Nephron progenitor cell (in vitro differentiated cells): ENCODE measurements at regions not wholly inside any gene's neighbourhood (a gene's known extent, or its start where the extent isn't known, plus 50 kb on each side); places are given as distances from the start of the nearest gene placed in this dataset.

ENCODE experiments used
- DNase-seq: peaks from one replicate; pipeline ENCODE4 v3.0.0; 2021
- H3K27ac Mint-ChIP-seq: 2 replicates; pipeline ENCODE4 v1.8.0; 2021; ENCODE audit warnings: mild to moderate bottlenecking, moderate library complexity, mixed read lengths
- H3K27me3 Mint-ChIP-seq: 2 replicates; pipeline ENCODE4 v1.8.0; 2021; ENCODE audit warnings: mild to moderate bottlenecking, low read depth, mixed read lengths; ENCODE audit not compliant: poor library complexity
- H3K36me3 Mint-ChIP-seq: 2 replicates; pipeline ENCODE4 v1.8.0; 2021; ENCODE audit warnings: low read depth, mixed read lengths
- H3K4me1 Mint-ChIP-seq: 2 replicates; pipeline ENCODE4 v1.8.0; 2021; ENCODE audit warnings: mixed read lengths
- H3K4me3 Mint-ChIP-seq: 2 replicates; pipeline ENCODE4 v1.8.0; 2021; ENCODE audit warnings: mild to moderate bottlenecking, moderate library complexity, mixed read lengths
- H3K9me3 Mint-ChIP-seq: 2 replicates; pipeline ENCODE4 v1.8.0; 2021; ENCODE audit warnings: mild to moderate bottlenecking, moderate library complexity, mixed read lengths
- CTCF ChIP-seq: fragments of 200-600 bp; sonication (generic); IDR thresholded peaks from 2 replicates; pipeline ENCODE4 v1.5.0; 2021; ENCODE audit warnings: antibody characterized with exemption

DNA sequence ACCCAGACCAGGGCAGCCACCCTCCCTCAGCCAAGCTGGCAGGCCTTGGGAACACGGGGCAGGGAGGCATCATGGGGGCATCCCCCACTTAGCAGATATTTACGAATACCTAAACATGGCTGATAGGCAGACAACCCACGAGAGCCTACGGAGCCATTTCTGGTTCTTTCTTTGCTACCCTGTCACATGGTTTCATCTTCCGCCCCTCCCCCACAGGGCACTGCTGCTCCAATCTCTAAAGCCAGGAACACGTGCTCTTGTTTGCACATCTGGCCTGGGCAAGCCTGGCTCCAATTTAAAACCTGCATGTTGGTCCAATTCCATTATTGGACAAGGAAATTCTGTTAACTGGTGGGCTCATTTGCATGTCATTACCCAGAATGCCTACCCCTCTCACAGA lies 447.4 kb upstream of the NR2F2 start:
- DNase-seq, result peak; percentile 22
- H3K36me3 Mint-ChIP-seq, result no peaks in the 10 kb centered on the region
- H3K27ac Mint-ChIP-seq, result peak overlapping the region; percentile 37
- no peaks in the 10 kb centered on the region for H3K9me3 Mint-ChIP-seq
- peaks cover 3% of the 10 kb centered on the region for H3K27me3 Mint-ChIP-seq
- no peak overlapping the region for H3K4me3 Mint-ChIP-seq
- no peak for TF ChIP-seq CTCF
- peaks cover 41% of the 10 kb centered on the region for H3K4me1 Mint-ChIP-seq

GRCh38 chr15:95884276-95884675 lies 446.2 kb upstream of the NR2F2 start:
- TF ChIP-seq CTCF, result no peak
- Mint-ChIP-seq H3K4me1 (peaks cover 47% of the 10 kb centered on the region), H3K4me3 (peak overlapping the region; percentile 23), H3K27me3 (peaks cover 3% of the 10 kb centered on the region), H3K27ac (peak overlapping the region; percentile 87), H3K36me3 (no peaks in the 10 kb centered on the region), H3K9me3 (no peaks in the 10 kb centered on the region)
- DNase-seq, result peak; percentile 35

DNA sequence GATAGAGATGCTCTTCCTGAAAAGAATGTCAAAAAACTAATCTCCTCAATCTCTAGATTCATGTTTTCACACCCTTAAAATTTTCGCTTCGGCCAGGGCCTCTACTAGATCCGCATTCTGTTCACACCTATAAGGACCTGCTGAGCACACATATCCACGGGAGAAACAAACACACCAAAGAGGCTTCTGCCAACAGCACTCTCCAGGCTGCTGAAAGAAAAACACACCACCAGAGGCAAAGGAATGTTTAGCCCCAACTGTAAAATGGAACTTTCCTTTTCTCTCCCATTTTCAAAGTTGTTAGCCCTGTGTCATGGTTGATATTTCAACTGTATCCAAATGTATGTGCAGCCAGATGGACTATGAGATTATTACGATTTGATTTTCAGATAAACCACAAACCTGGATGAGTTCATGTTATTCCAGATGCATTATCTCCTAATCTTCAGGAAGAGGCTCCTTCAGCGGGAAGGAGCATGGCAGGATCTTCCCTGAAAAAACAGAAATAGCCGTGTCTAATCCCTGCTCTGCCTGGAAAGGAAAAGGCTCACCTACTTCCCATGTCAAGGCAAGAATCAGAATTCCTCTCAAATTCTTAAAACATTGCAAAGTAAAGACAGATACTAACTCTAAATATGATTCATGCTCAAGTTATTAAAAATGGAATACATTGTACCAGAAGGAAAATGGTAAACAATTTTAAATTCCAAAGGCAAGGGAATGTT lies 442.7 kb upstream of the NR2F2 start:
- no peak for DNase-seq
- Mint-ChIP-seq H3K4me1 (peaks cover 49% of the 10 kb centered on the region), H3K36me3 (peaks cover 15% of the 10 kb centered on the region), H3K27me3 (peaks cover 3% of the 10 kb centered on the region), H3K9me3 (peaks cover 10% of the 10 kb centered on the region), H3K27ac (peak overlapping the region; percentile 57), H3K4me3 (no peak overlapping the region)
- TF ChIP-seq CTCF, result no peak

DNA sequence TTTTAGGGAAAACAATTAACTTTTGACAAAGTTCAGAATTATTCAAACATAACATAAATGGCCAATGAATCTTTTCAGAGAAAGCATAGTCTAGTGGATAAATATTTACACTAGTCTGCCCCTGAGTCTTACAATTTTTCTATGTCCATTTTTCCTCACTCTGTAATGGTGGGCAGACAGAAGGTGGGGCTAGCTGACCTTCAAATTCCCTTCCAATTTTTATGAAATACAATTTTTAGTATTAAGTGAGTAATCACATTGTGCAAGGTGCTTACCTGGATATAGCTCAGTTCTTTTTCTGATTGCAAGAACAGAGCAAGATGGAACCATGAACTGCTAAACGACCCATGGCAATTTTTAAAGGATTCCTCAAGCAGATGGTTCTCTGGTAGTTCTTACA lies 441.7 kb upstream of the NR2F2 start:
- Mint-ChIP-seq H3K27ac (no peak overlapping the region), H3K36me3 (peaks cover 19% of the 10 kb centered on the region), H3K27me3 (peaks cover 3% of the 10 kb centered on the region), H3K9me3 (peaks cover 14% of the 10 kb centered on the region), H3K4me1 (peaks cover 45% of the 10 kb centered on the region), H3K4me3 (no peak overlapping the region)
- no peak for DNase-seq
- no peak for TF ChIP-seq CTCF

DNA sequence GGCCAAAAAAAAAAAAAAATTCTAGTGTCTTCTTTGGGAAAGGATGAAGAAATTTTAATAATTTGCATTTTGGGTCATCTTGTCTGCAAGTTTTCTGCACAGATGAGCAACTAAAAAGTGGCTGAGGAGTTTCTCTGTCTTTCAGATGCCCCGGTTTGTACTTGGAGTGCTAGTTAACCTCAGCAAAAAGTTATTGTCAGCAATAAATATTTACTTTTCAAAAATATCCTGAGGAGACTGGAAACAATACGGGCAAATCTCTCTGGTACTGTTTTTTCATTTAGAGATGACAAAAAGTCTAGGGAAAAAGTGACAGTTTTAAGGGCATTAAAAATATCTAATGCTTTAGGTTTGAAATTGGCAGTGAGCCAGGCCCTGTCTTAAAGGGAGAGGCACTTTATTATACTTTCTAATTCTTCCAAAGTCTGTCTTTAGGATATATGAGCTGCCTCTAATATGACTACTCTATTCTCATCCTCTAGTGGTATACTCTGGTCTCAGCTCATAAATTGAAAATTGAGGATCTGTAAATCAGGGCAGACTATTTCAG lies 436.0 kb upstream of the NR2F2 start:
- Mint-ChIP-seq H3K27ac (no peak overlapping the region), H3K27me3 (no peaks in the 10 kb centered on the region), H3K4me1 (peaks cover 57% of the 10 kb centered on the region), H3K4me3 (no peak overlapping the region), H3K9me3 (peaks cover 14% of the 10 kb centered on the region), H3K36me3 (peaks cover 19% of the 10 kb centered on the region)
- no peak for TF ChIP-seq CTCF
- no peak for DNase-seq

DNA sequence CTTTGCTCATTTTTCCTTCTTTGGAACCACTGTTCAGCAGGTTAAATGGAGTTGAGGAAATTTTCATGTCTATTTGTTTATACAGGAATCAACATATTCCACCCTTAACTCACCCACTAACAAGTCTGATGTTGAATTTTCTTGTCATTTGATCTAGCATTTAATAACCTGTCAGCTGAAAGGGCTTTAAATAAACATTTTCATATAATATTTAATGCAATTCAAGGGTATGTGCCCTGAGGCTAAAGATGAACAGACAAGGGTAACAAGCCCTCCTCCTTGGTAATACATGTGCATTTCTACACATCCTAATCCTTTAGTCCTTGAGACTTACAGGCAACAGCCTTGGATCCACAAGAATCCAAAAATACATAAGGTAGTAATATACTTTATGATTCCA lies 435.0 kb upstream of the NR2F2 start:
- no peak for DNase-seq
- peaks cover 12% of the 10 kb centered on the region for H3K9me3 Mint-ChIP-seq
- H3K27me3 Mint-ChIP-seq, result no peaks in the 10 kb centered on the region
- H3K4me1 Mint-ChIP-seq, result peaks cover 54% of the 10 kb centered on the region
- no peak overlapping the region for H3K27ac Mint-ChIP-seq
- no peak for TF ChIP-seq CTCF
- peaks cover 16% of the 10 kb centered on the region for H3K36me3 Mint-ChIP-seq
- H3K4me3 Mint-ChIP-seq, result no peak overlapping the region
